ENCODE measurements at regions not wholly inside any gene's neighbourhood (a gene's known extent, or its start where the extent isn't known, plus 50 kb on each side); places are given as distances from the start of the nearest gene placed in this dataset.

DNA sequence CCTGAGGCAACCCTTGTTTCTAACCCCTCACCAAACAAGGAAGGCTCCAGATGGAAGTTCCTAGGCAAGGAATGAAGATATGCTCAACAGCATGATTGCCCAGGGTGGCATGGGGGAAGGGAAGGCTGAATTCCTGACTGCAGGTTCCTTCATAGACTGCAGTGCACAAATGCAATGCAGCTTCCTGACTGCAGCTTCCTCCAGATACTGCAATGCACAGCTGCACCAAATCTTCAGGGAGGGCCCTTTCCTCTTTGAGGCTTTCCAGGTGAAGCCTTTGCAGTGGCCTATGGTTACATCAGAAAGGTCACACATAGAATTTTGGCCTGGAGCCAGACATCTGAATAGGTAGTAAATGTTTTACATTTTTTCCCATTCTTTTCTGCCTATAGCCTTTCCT lies 58.8 kb upstream of the DYNAP start:
- TF ChIP-seq, protein P1, sequence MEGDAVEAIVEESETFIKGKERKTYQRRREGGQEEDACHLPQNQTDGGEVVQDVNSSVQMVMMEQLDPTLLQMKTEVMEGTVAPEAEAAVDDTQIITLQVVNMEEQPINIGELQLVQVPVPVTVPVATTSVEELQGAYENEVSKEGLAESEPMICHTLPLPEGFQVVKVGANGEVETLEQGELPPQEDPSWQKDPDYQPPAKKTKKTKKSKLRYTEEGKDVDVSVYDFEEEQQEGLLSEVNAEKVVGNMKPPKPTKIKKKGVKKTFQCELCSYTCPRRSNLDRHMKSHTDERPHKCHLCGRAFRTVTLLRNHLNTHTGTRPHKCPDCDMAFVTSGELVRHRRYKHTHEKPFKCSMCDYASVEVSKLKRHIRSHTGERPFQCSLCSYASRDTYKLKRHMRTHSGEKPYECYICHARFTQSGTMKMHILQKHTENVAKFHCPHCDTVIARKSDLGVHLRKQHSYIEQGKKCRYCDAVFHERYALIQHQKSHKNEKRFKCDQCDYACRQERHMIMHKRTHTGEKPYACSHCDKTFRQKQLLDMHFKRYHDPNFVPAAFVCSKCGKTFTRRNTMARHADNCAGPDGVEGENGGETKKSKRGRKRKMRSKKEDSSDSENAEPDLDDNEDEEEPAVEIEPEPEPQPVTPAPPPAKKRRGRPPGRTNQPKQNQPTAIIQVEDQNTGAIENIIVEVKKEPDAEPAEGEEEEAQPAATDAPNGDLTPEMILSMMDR (IDR thresholded peaks at IDR 0.05), result no peak
- TF ChIP-seq POLR2A (IDR thresholded peaks at IDR 0.05; ENCODE audit: low read depth) (no peak), EP300 (IDR thresholded peaks at IDR 0.05) (no peak)

Measured in esophagus muscularis mucosa (tissue), 4 donors.